ENCODE measurements at regions not wholly inside any gene's neighbourhood (a gene's known extent, or its start where the extent isn't known, plus 50 kb on each side); places are given as distances from the start of the nearest gene placed in this dataset.

GRCh38 chr14:40100544-40101196, 668.4 kb upstream of the FBXO33 start:
- ChIA-PET POLR2A (no interaction called here), CTCF (ENCODE audit: low intra/inter-chr PET ratio, low total read pairs) (no interaction called here)
- no peak overlapping the region for H3K4me2 ChIP-seq (ENCODE audit: low read depth, low read length)
- no peak for DNase-seq (ENCODE audit: low spot score)
- no peaks in the 10 kb centered on the region for H3K36me3 ChIP-seq (replicated peaks in 1 of 2; ENCODE audit: control insufficient read depth in 1 of 2, insufficient read depth in 2 of 2, low read length in 2 of 2)
- H4K20me1 ChIP-seq (ENCODE audit: insufficient read depth, low read length) = no peaks in the 10 kb centered on the region
- H3K27me3 ChIP-seq (ENCODE audit: control insufficient read depth in 1 of 2, insufficient read depth in 2 of 2, low read length in 2 of 2) = no peaks in the 10 kb centered on the region
- H3K27ac ChIP-seq (ENCODE audit: extremely low read length, insufficient read depth, low read length) = no peak overlapping the region
- H3K4me3 ChIP-seq (replicated peaks in 1 of 3; ENCODE audit: insufficient read depth in 1 of 3, low read depth in 2 of 3, low read length in 3 of 3) = no peak overlapping the region
- peaks cover 58% of the 10 kb centered on the region for H3K9me3 ChIP-seq (ENCODE audit: low read length)
- H3K9ac ChIP-seq (ENCODE audit: insufficient read depth, low read depth, low read length) = no peak overlapping the region
- no peak overlapping the region for H2AFZ ChIP-seq (ENCODE audit: low read length)
- no peaks in the 10 kb centered on the region for H3K79me2 ChIP-seq (ENCODE audit: insufficient read depth, low read length)
- intact Hi-C loops (cut with micrococcal nuclease; ENCODE audit: unreplicated experiment) = no loop called here
- no peaks in the 10 kb centered on the region for H3K4me1 ChIP-seq (ENCODE audit: insufficient read depth, low read length)
- WGBS (ENCODE audit: low lambda C conversion rate) = 0% methylated on average over 1 of the region's 1 CpG
- TF ChIP-seq PCBP2 (optimal IDR thresholded peaks at IDR 0.05; ENCODE audit: low read depth, low read length, poor library complexity, severe bottlenecking) (peak; percentile 93), ZNF501 (CRISPR knock-in tag; IDR thresholded peaks at IDR 0.05) (no peak), ZHX2 (IDR thresholded peaks at IDR 0.05; ENCODE audit: low read depth) (no peak), ZHX2 (CRISPR knock-in tag; IDR thresholded peaks at IDR 0.05; ENCODE audit: borderline replicate concordance) (no peak), MAFF (IDR thresholded peaks at IDR 0.05; ENCODE audit: low read depth, low read length) (peak; percentile 89), PCBP1 (IDR thresholded peaks at IDR 0.05; ENCODE audit: borderline replicate concordance, low read depth, low read length) (0 out of 2 replicates have a peak, but pooled peaks have one; percentile 68), MAFK (conservative IDR thresholded peaks at IDR 0.05 in 1 of 2, IDR thresholded peaks at IDR 0.05 in 1 of 2; ENCODE audit: low read length in 2 of 2) (peak; percentile 90 to 93), HNRNPK (IDR thresholded peaks at IDR 0.05; ENCODE audit: low read depth, low read length, poor library complexity, severe bottlenecking) (peak; percentile 95)
- in situ Hi-C loops (cut with HindIII; ENCODE audit: extremely low pct_ligation_motif_present, low pct_unique_long_range_greater_than_20kb) = no loop called here
- FAIRE-seq = no peak
- no TSS peak for BruUV-seq (replicated peaks)
- no peak for ATAC-seq

Data from HepG2 (cell line).